ENCODE measurements at regions not wholly inside any gene's neighbourhood (a gene's known extent, or its start where the extent isn't known, plus 50 kb on each side); places are given as distances from the start of the nearest gene placed in this dataset.

DNA sequence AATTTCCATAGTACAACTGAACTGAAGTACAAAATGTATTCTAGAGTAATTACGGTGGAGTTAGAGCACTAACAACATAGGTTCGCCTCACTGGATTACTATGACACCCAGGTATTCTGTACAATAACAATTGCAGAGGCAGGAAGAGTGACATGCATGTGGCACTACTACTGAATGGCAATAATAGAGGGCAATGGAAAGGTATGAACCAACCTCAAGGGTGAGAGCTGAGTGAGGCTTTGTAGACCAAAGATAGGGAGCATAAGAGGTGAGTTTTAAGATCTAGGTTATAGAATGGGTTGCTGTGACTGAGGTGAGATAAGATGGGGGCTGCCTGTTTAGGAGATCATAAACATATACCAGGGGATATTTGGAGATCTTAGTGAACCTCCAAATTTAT lies 343.1 kb downstream of the PCNX1 start:
- Histone ChIP-seq H3K79me2 (ENCODE audit: insufficient read depth, low read length) (no peaks in the 10 kb centered on the region), H3K79me1 (ENCODE audit: insufficient read depth, low read depth, low read length, poor library complexity, severe bottlenecking) (no peaks in the 10 kb centered on the region), H2AK5ac (ENCODE audit: insufficient read length, low read length) (no peak overlapping the region), H2AFZ (ENCODE audit: low read length) (no peak overlapping the region), H2BK5ac (ENCODE audit: insufficient read length, low read length) (no peak overlapping the region), H4K5ac (ENCODE audit: insufficient read length, low read depth, low read length) (no peak overlapping the region), H3K18ac (ENCODE audit: insufficient read length, low read depth, low read length) (no peak overlapping the region), H3K14ac (ENCODE audit: insufficient read depth, low read length) (no peak overlapping the region), H3K23ac (ENCODE audit: insufficient read length, low read depth, low read length) (no peak overlapping the region), H2BK15ac (ENCODE audit: low read depth, low read length) (no peak overlapping the region), H3K4ac (ENCODE audit: low read depth, low read length) (no peak overlapping the region), H3T11ph (ENCODE audit: low read length) (no peak overlapping the region), H2BK20ac (ENCODE audit: low read depth, low read length, poor library complexity, severe bottlenecking) (no peak overlapping the region), H3K27me3 (ENCODE audit: insufficient read depth, low read length) (no peaks in the 10 kb centered on the region), H2BK120ac (ENCODE audit: low read depth, low read length, poor library complexity, severe bottlenecking) (no peak overlapping the region), H3K27ac (ENCODE audit: insufficient read length, low read depth, low read length) (no peak overlapping the region), H3K9ac (ENCODE audit: extremely low read depth, insufficient read length, low read length) (no peak overlapping the region), H3K4me2 (ENCODE audit: insufficient read depth, insufficient read length, low read length) (no peak overlapping the region), H4K91ac (ENCODE audit: insufficient read length, low read depth, low read length) (no peak overlapping the region), H3K56ac (ENCODE audit: insufficient read length, low read depth, low read length) (no peak overlapping the region), H4K20me1 (ENCODE audit: control insufficient read depth, insufficient read depth, insufficient read length) (no peaks in the 10 kb centered on the region), H4K8ac (replicated peaks; ENCODE audit: insufficient read length, low read depth, low read length) (no peak overlapping the region), H3K4me1 (ENCODE audit: insufficient read depth, low read length) (no peaks in the 10 kb centered on the region), H3K9me3 (ENCODE audit: control insufficient read depth, low read depth, low read length) (no peaks in the 10 kb centered on the region), H3K23me2 (ENCODE audit: insufficient read length, low read depth, low read length, poor library complexity, severe bottlenecking) (no peaks in the 10 kb centered on the region), H2BK12ac (ENCODE audit: insufficient read length, low read depth, low read length) (no peak overlapping the region)
- Mint-ChIP-seq H3K27me3 (ENCODE audit: low read depth) (no peaks in the 10 kb centered on the region; the same call in 1 of the 2 replicates), H3K36me3 (ENCODE audit: insufficient read depth in 1 of 3, low read depth in 3 of 3) (peaks cover 0 to 8% (median 0%) of the 10 kb centered on the region in 3 experiments; a peak in 3 of 7 replicates), H3K4me1 (peaks cover 5% of the 10 kb centered on the region in 2 experiments; a peak in 2 of 4 replicates), H3K4me3 (no peak overlapping the region), H3K9me3 (peaks cover 7 to 9% of the 10 kb centered on the region in 2 experiments; a peak in 4 of 5 replicates), H3K27ac (no peak overlapping the region)
- DNase-seq: no peak
- no CpG with 5 or more reads among the region's 2 CpGs for WGBS (ENCODE audit: extremely low coverage, insufficient read length, low lambda C conversion rate)
- TF ChIP-seq, protein P1, sequence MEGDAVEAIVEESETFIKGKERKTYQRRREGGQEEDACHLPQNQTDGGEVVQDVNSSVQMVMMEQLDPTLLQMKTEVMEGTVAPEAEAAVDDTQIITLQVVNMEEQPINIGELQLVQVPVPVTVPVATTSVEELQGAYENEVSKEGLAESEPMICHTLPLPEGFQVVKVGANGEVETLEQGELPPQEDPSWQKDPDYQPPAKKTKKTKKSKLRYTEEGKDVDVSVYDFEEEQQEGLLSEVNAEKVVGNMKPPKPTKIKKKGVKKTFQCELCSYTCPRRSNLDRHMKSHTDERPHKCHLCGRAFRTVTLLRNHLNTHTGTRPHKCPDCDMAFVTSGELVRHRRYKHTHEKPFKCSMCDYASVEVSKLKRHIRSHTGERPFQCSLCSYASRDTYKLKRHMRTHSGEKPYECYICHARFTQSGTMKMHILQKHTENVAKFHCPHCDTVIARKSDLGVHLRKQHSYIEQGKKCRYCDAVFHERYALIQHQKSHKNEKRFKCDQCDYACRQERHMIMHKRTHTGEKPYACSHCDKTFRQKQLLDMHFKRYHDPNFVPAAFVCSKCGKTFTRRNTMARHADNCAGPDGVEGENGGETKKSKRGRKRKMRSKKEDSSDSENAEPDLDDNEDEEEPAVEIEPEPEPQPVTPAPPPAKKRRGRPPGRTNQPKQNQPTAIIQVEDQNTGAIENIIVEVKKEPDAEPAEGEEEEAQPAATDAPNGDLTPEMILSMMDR (conservative IDR thresholded peaks at IDR 0.05): no peak
